HL-60 (cell line): ENCODE measurements at regions not wholly inside any gene's neighbourhood (a gene's known extent, or its start where the extent isn't known, plus 50 kb on each side); places are given as distances from the start of the nearest gene placed in this dataset.

ENCODE experiments used
- CTCF ChIP-seq: IDR thresholded peaks from one replicate; pipeline ENCODE4 v1.5.1; 2011; ENCODE audit warnings: low read length, control low read depth, inconsistent platforms; ENCODE audit not compliant: insufficient read depth
- GABPA ChIP-seq: IDR thresholded peaks from 2 replicates; pipeline ENCODE4 v1.6.1; 2012; ENCODE audit warnings: low read depth
- POLR2AphosphoS5 ChIP-seq: IDR thresholded peaks from 2 replicates; pipeline ENCODE4 v1.6.1; 2012; ENCODE audit warnings: low read depth
- SPI1 ChIP-seq: IDR thresholded peaks from 2 replicates; pipeline ENCODE4 v1.6.1; 2012; ENCODE audit warnings: low read depth, mild to moderate bottlenecking, borderline replicate concordance

- no peak for TF ChIP-seq CTCF
- no peak for TF ChIP-seq GABPA
- no peak for TF ChIP-seq POLR2AphosphoS5
- no peak for TF ChIP-seq SPI1
Observed at GRCh38 chr5:71907001-71907588, 188.0 kb downstream of the CARTPT start.
